Sigmoid colon (tissue), 4 donors: ENCODE measurements at regions not wholly inside any gene's neighbourhood (a gene's known extent, or its start where the extent isn't known, plus 50 kb on each side); places are given as distances from the start of the nearest gene placed in this dataset.

Source experiments
- EP300 ChIP-seq, 4 donors: sonication (generic); formaldehyde crosslinking; IDR thresholded peaks; one replicate each; pipeline ENCODE4 v1.6.1; 2017; ENCODE audit warnings: antibody characterized with exemption in 4 of 4
- POLR2A ChIP-seq, 2 donors: fragments of 450-650 bp; IDR thresholded peaks; one replicate each; pipeline ENCODE4 v1.6.1; 2016; ENCODE audit warnings: antibody characterized with exemption in 2 of 2, mild to moderate bottlenecking in 2 of 2, moderate library complexity in 2 of 2
- POLR2AphosphoS5 ChIP-seq, 4 donors: sonication (generic); formaldehyde crosslinking; IDR thresholded peaks; one replicate each; pipeline ENCODE4 v1.6.1; 2017; ENCODE audit warnings: antibody characterized with exemption in 4 of 4
- TF ChIP-seq, protein P1 (sequence below), 4 experiments: fragments of 450-650 bp in 3 of 4; fragments of 200-600 bp in 1 of 4; IDR thresholded peaks; one replicate each; pipeline ENCODE4 v1.5.1; 2016 to 2019; ENCODE audit warnings: antibody characterized with exemption in 4 of 4, mild to moderate bottlenecking in 3 of 4, moderate library complexity in 2 of 4

DNA sequence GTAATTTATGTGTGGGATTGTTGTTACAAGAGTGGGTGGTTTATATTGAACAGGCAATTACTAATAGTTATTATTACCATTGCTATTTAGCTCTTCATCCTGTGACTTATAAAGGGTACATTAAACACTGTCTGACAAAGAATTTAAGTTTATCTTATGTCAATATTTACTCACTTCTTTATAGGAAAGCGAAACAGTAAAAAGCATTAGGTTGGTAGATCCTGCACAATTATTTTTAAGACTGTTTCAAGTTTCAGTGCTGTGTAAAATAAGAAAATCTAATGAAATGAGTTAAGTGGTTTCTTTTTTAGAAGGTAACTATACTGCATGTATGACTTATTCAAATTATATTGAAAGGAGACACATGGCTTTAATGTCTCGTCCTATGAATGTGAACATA is 135.8 kb upstream of the MAP3K7 start:
- TF ChIP-seq POLR2A (IDR thresholded peaks at IDR 0.05): no peak
- TF ChIP-seq, protein P1, sequence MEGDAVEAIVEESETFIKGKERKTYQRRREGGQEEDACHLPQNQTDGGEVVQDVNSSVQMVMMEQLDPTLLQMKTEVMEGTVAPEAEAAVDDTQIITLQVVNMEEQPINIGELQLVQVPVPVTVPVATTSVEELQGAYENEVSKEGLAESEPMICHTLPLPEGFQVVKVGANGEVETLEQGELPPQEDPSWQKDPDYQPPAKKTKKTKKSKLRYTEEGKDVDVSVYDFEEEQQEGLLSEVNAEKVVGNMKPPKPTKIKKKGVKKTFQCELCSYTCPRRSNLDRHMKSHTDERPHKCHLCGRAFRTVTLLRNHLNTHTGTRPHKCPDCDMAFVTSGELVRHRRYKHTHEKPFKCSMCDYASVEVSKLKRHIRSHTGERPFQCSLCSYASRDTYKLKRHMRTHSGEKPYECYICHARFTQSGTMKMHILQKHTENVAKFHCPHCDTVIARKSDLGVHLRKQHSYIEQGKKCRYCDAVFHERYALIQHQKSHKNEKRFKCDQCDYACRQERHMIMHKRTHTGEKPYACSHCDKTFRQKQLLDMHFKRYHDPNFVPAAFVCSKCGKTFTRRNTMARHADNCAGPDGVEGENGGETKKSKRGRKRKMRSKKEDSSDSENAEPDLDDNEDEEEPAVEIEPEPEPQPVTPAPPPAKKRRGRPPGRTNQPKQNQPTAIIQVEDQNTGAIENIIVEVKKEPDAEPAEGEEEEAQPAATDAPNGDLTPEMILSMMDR (IDR thresholded peaks at IDR 0.05): no peak
- TF ChIP-seq POLR2AphosphoS5 (IDR thresholded peaks at IDR 0.05): no peak
- no peak for TF ChIP-seq EP300 (IDR thresholded peaks at IDR 0.05)
